HepG2 (cell line): ENCODE measurements at regions not wholly inside any gene's neighbourhood (a gene's known extent, or its start where the extent isn't known, plus 50 kb on each side); places are given as distances from the start of the nearest gene placed in this dataset.

Experiments used
- ATAC-seq: fragments of 200-7000 bp; cut with Tn5 transposase; 3 replicates; pipeline ENCODE4 v1.9.1; 2020; ENCODE audit warnings: mild to moderate bottlenecking, moderate library complexity
- BruUV-seq: library from RNA; stranded (reverse); fragments of 400-500 nt; replicated peaks from 2 replicates; lab custom pipeline; 2021; lab: Mats Ljungman, UMichigan
- CTCF ChIA-PET: fragments of 300-600 bp; formaldehyde crosslinking; extraction: SDS; loops from one replicate; lab custom pipeline; 2021; ENCODE audit warnings: low total read pairs, inconsistent platforms, low intra/inter-chr PET ratio; lab: Yijun Ruan, JAX
- POLR2A ChIA-PET: fragments of 350-600 bp; sonication (Branson Sonifier 250); formaldehyde crosslinking; loops from one replicate; lab custom pipeline; 2020; ENCODE audit warnings: antibody characterized with exemption, inconsistent platforms; lab: Yijun Ruan, JAX
- DNase-seq: peaks from one replicate; pipeline ENCODE4 v3.0.0-alpha.2; 2015; ENCODE audit warnings: low spot score
- FAIRE-seq: peaks from 3 replicates; lab custom pipeline; 2011; peaks lifted over from hg19 to GRCh38; lab: Jason Lieb, UNC
- H2AFZ ChIP-seq: one replicate; pipeline ENCODE4 v1.6.1; 2011; ENCODE audit warnings: low read length, inconsistent platforms
- H3K27ac ChIP-seq: fragments of 300-600 bp; 3 replicates; pipeline ENCODE4 v1.8.0; 2011; ENCODE audit warnings: mixed run types, mild to moderate bottlenecking, mixed read lengths, low read length, inconsistent platforms; ENCODE audit not compliant: insufficient read depth; ENCODE audit errors: extremely low read length
- H3K27me3 ChIP-seq, 2 experiments: fragments of 200-600 bp in 1 of 2; 2 replicates in 1 of 2; 3 replicates in 1 of 2; pipeline versions ENCODE4 v1.6.0 to v1.8.0; 2011; ENCODE audit warnings: low read length in 2 of 2, mild to moderate bottlenecking in 2 of 2, moderate library complexity in 2 of 2, inconsistent platforms in 1 of 2; ENCODE audit not compliant: insufficient read depth in 2 of 2, control insufficient read depth in 1 of 2
- H3K36me3 ChIP-seq, 2 experiments: fragments of 200-600 bp in 1 of 2; replicated peaks in 1 of 2; 2 replicates in 1 of 2; 3 replicates in 1 of 2; pipeline versions ENCODE4 v1.5.1 to v1.8.0; 2011; ENCODE audit warnings: low read length in 2 of 2, inconsistent platforms in 1 of 2; ENCODE audit not compliant: insufficient read depth in 2 of 2, control insufficient read depth in 1 of 2
- H3K4me1 ChIP-seq: 2 replicates; pipeline ENCODE4 v1.5.1; 2012; ENCODE audit warnings: low read length, inconsistent platforms; ENCODE audit not compliant: insufficient read depth
- H3K4me2 ChIP-seq: 2 replicates; pipeline ENCODE4 v1.6.0; 2011; ENCODE audit warnings: low read depth, low read length, inconsistent platforms
- H3K4me3 ChIP-seq, 3 experiments: fragments of 200-600 bp in 1 of 3; sonication (generic), shearing (Covaris generic) in 1 of 3; replicated peaks in 1 of 3; 2 replicates each; pipeline ENCODE4 v1.5.1; 2011 to 2016; ENCODE audit warnings: low read length in 3 of 3, inconsistent platforms in 2 of 3, low read depth in 2 of 3, mild to moderate bottlenecking in 2 of 3, control low read depth in 1 of 3, mixed read lengths in 1 of 3; ENCODE audit not compliant: insufficient read depth in 1 of 3
- H3K79me2 ChIP-seq: one replicate; pipeline ENCODE4 v1.6.1; 2011; ENCODE audit warnings: low read length, inconsistent platforms; ENCODE audit not compliant: insufficient read depth
- H3K9ac ChIP-seq: 2 replicates; pipeline ENCODE4 v1.6.0; 2011; ENCODE audit warnings: mild to moderate bottlenecking, low read depth, low read length, inconsistent platforms; ENCODE audit not compliant: insufficient read depth
- H3K9me3 ChIP-seq: 2 replicates; pipeline ENCODE4 v1.5.1; 2012; ENCODE audit warnings: mild to moderate bottlenecking, low read length
- H4K20me1 ChIP-seq: 2 replicates; pipeline ENCODE4 v1.6.0; 2011; ENCODE audit warnings: inconsistent platforms, mild to moderate bottlenecking, low read length, moderate library complexity; ENCODE audit not compliant: insufficient read depth
- ASH2L ChIP-seq: fragments of 300-600, 200-600 bp; sonication (generic); IDR thresholded peaks from 2 replicates; pipeline ENCODE4 v1.7.0; 2017; ENCODE audit warnings: low read depth, mild to moderate bottlenecking, moderate library complexity, mixed read lengths, low read length; ENCODE audit not compliant: insufficient read length
- CCDC6 ChIP-seq: sonication (generic); formaldehyde crosslinking; IDR thresholded peaks from 2 replicates; pipeline ENCODE4 v1.8.1; 2022; ENCODE audit warnings: mild to moderate bottlenecking, missing genetic modification reagents, moderate library complexity
- GATA4 ChIP-seq: sonication (generic); IDR thresholded peaks from 2 replicates; pipeline ENCODE4 v1.6.1; 2016; ENCODE audit warnings: antibody characterized with exemption, low read depth, borderline replicate concordance
- GATAD1 ChIP-seq: IDR thresholded peaks from 2 replicates; pipeline ENCODE4 v1.6.1; 2016; ENCODE audit warnings: missing genetic modification reagents, missing compliant biosample characterization
- KLF16 ChIP-seq, 2 experiments: sonication (generic) in 1 of 2; formaldehyde crosslinking in 1 of 2; IDR thresholded peaks; 2 replicates each; pipeline versions ENCODE4 v1.6.1 to v1.8.0; 2016 to 2023; ENCODE audit warnings: missing genetic modification reagents in 2 of 2, missing compliant biosample characterization in 1 of 2
- MEIS2 ChIP-seq: sonication (generic); formaldehyde crosslinking; IDR thresholded peaks from 2 replicates; pipeline ENCODE4 v1.9.0; 2021; ENCODE audit warnings: mild to moderate bottlenecking, missing genetic modification reagents
- PITX1 ChIP-seq: sonication (generic); formaldehyde crosslinking; IDR thresholded peaks from 2 replicates; pipeline ENCODE4 v1.5.1; 2020; ENCODE audit warnings: mild to moderate bottlenecking, missing genetic modification reagents
- RFX5 ChIP-seq: IDR thresholded peaks from 2 replicates; pipeline ENCODE4 v1.6.1; 2011; ENCODE audit warnings: low read depth, low read length, improper control_type of control experiment
- RXRB ChIP-seq: IDR thresholded peaks from 2 replicates; pipeline ENCODE4 v1.6.1; 2016; ENCODE audit warnings: borderline replicate concordance, missing genetic modification reagents, missing compliant biosample characterization
- SKI ChIP-seq: fragments of 450-650 bp; IDR thresholded peaks from one replicate; pipeline ENCODE4 v1.6.1; 2018; ENCODE audit warnings: mild to moderate bottlenecking; ENCODE audit not compliant: partially characterized antibody
- ZBTB20 ChIP-seq: sonication (generic); formaldehyde crosslinking; IDR thresholded peaks from 2 replicates; pipeline ENCODE4 v1.8.1; 2023; ENCODE audit warnings: missing genetic modification reagents, low read depth, mild to moderate bottlenecking, borderline replicate concordance
- ZBTB38 ChIP-seq: sonication (generic); formaldehyde crosslinking; IDR thresholded peaks from 2 replicates; pipeline ENCODE4 v1.5.1; 2020; ENCODE audit warnings: mild to moderate bottlenecking, missing genetic modification reagents
- ZNF563 ChIP-seq: sonication (generic); formaldehyde crosslinking; IDR thresholded peaks from 2 replicates; pipeline ENCODE4 v1.8.0; 2022; ENCODE audit warnings: mild to moderate bottlenecking, moderate library complexity, missing genetic modification reagents
- WGBS: methylation state at CpG from one replicate; pipeline ENCODE4 v1.1.6; 2017; ENCODE audit warnings: low lambda C conversion rate; 5-methylcytosine and 5-hydroxymethylcytosine counted together
- in situ Hi-C: cut with HindIII; loops from 2 replicates; pipeline ENCODE4 v1.10.0; 2017; ENCODE audit warnings: low pct_unique_long_range_greater_than_20kb; ENCODE audit not compliant: extremely low pct_ligation_motif_present
- intact Hi-C: fragments of 100-400 bp; cut with micrococcal nuclease; formaldehyde crosslinking; loops from one replicate; pipeline ENCODE4 v1.10.0; 2022; ENCODE audit not compliant: unreplicated experiment
- TF ChIP-seq, protein P1 (sequence below): sonication (generic); formaldehyde crosslinking; IDR thresholded peaks from 2 replicates; pipeline ENCODE4 v1.4.0; 2020; ENCODE audit warnings: missing genetic modification reagents, mild to moderate bottlenecking, borderline replicate concordance
- TF ChIP-seq, protein P2 (sequence below): sonication (generic); formaldehyde crosslinking; IDR thresholded peaks from 2 replicates; pipeline ENCODE4 v1.5.0; 2020; ENCODE audit warnings: mild to moderate bottlenecking, missing genetic modification reagents
- TF ChIP-seq, protein P3 (sequence below): sonication (generic); formaldehyde crosslinking; IDR thresholded peaks from 2 replicates; pipeline ENCODE4 v1.5.0; 2020; ENCODE audit warnings: mild to moderate bottlenecking, missing genetic modification reagents

DNA sequence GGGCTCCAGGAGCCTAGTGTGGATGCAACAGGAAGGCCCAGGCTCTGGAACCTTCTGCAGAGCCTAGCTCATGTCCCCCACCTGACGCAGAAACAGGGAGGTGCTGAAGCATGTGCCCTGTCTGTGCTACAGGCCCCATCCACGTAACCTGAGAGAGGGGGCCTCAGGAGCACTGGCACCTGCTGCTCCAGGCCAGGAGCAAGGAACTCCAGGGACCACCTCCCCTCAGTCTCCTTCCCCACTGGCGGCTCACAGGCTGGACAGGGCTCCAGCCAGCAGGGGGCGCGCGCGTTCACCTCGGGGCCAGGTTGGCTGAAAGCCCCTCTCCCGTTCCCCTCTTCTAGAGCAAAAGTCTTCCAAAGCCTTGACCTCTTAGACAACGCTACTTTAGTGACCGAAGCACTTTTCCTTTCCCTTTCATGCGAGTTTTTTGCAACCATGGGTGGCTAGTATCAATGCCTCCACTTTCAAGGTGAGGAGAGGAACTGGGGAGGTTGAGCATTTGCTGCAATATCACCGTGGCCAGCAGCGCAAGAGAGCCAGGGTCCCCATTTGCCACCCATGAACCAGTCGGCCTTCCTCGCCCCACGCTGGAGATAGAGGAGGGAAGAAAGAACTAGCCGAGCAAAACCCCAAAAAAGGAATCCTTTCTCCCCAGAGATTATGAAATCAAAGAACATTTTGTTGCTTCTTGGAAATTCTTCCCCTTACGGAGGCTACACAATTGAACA lies 52.4 kb upstream of the GPR157 start:
- Histone ChIP-seq H3K27me3 (no peaks in the 10 kb centered on the region; a peak in 1 of 5 replicates), H3K4me2 (peak overlapping the region; percentile 90), H3K4me1 (peaks cover 71% of the 10 kb centered on the region), H4K20me1 (peaks cover 45% of the 10 kb centered on the region), H3K9ac (peak overlapping the region; percentile 94), H3K79me2 (peaks cover 61% of the 10 kb centered on the region), H3K9me3 (no peaks in the 10 kb centered on the region), H2AFZ (no peak overlapping the region), H3K27ac (peak overlapping the region; percentile 92), H3K36me3 (peaks cover 7 to 14% of the 10 kb centered on the region in 2 experiments; a peak in 4 of 5 replicates), H3K4me3 (peak overlapping the region; percentile 88 to 94 (median 92))
- FAIRE-seq (peak; percentile 61), DNase-seq (peak; percentile 61), ATAC-seq (peak; percentile 74)
- in situ Hi-C loops: no loop called here
- intact Hi-C loops: loop anchor here (1.0 to 5.0 kb wide), 2 partner anchors 15 to 69 kb away; no protein-coding TSS in a partner anchor
- under 1% methylated on average over 16 of the region's 19 CpGs for WGBS
- BruUV-seq: TSS peak; percentile 68
- CTCF ChIA-PET: interaction anchor here (0.8 to 3.2 kb wide), 6 partner anchors 12 to 71 kb away, joined by 3 to 19 read pairs (median 6); no protein-coding TSS in a partner anchor
- POLR2A ChIA-PET: interaction anchor here (0.7 to 3.2 kb wide), 15 partner anchors 10 to 69 kb away, joined by 3 to 24 read pairs (median 6); partner anchors contain the start of gene H6PD
- TF ChIP-seq ASH2L (peak; percentile 37), GATAD1 (CRISPR knock-in tag) (peak; percentile 65; the same call in 1 of the 2 replicates), ZBTB20 (CRISPR knock-in tag) (no peak), MEIS2 (CRISPR knock-in tag) (0 out of 2 replicates have a peak, but pooled peaks have one; percentile 26), SKI (peak; percentile 21), GATA4 (no peak), ZNF563 (CRISPR knock-in tag) (peak; percentile 41), RFX5 (no peak), KLF16 (CRISPR knock-in tag; IDR thresholded peaks at IDR 0.05) (no peak), PITX1 (CRISPR knock-in tag) (peak; percentile 37; the same call in 1 of the 2 replicates), RXRB (CRISPR knock-in tag) (peak; percentile 46; the same call in 1 of the 2 replicates), CCDC6 (CRISPR knock-in tag) (no peak; the same call in 1 of the 2 replicates), ZBTB38 (CRISPR knock-in tag) (peak; percentile 73; the same call in 1 of the 2 replicates)
- TF ChIP-seq, protein P1, sequence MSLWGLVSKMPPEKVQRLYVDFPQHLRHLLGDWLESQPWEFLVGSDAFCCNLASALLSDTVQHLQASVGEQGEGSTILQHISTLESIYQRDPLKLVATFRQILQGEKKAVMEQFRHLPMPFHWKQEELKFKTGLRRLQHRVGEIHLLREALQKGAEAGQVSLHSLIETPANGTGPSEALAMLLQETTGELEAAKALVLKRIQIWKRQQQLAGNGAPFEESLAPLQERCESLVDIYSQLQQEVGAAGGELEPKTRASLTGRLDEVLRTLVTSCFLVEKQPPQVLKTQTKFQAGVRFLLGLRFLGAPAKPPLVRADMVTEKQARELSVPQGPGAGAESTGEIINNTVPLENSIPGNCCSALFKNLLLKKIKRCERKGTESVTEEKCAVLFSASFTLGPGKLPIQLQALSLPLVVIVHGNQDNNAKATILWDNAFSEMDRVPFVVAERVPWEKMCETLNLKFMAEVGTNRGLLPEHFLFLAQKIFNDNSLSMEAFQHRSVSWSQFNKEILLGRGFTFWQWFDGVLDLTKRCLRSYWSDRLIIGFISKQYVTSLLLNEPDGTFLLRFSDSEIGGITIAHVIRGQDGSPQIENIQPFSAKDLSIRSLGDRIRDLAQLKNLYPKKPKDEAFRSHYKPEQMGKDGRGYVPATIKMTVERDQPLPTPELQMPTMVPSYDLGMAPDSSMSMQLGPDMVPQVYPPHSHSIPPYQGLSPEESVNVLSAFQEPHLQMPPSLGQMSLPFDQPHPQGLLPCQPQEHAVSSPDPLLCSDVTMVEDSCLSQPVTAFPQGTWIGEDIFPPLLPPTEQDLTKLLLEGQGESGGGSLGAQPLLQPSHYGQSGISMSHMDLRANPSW (CRISPR knock-in tag): no peak
- TF ChIP-seq, protein P2, sequence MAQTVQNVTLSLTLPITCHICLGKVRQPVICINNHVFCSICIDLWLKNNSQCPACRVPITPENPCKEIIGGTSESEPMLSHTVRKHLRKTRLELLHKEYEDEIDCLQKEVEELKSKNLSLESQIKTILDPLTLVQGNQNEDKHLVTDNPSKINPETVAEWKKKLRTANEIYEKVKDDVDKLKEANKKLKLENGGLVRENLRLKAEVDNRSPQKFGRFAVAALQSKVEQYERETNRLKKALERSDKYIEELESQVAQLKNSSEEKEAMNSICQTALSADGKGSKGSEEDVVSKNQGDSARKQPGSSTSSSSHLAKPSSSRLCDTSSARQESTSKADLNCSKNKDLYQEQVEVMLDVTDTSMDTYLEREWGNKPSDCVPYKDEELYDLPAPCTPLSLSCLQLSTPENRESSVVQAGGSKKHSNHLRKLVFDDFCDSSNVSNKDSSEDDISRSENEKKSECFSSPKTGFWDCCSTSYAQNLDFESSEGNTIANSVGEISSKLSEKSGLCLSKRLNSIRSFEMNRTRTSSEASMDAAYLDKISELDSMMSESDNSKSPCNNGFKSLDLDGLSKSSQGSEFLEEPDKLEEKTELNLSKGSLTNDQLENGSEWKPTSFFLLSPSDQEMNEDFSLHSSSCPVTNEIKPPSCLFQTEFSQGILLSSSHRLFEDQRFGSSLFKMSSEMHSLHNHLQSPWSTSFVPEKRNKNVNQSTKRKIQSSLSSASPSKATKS: no peak
- TF ChIP-seq, protein P3, sequence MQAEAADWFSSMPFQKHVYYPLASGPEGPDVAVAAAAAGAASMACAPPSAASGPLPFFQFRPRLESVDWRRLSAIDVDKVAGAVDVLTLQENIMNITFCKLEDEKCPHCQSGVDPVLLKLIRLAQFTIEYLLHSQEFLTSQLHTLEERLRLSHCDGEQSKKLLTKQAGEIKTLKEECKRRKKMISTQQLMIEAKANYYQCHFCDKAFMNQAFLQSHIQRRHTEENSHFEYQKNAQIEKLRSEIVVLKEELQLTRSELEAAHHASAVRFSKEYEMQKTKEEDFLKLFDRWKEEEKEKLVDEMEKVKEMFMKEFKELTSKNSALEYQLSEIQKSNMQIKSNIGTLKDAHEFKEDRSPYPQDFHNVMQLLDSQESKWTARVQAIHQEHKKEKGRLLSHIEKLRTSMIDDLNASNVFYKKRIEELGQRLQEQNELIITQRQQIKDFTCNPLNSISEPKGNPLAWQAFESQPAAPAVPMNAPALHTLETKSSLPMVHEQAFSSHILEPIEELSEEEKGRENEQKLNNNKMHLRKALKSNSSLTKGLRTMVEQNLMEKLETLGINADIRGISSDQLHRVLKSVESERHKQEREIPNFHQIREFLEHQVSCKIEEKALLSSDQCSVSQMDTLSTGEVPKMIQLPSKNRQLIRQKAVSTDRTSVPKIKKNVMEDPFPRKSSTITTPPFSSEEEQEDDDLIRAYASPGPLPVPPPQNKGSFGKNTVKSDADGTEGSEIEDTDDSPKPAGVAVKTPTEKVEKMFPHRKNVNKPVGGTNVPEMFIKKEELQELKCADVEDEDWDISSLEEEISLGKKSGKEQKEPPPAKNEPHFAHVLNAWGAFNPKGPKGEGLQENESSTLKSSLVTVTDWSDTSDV: no peak
